ENCODE measurements at regions not wholly inside any gene's neighbourhood (a gene's known extent, or its start where the extent isn't known, plus 50 kb on each side); places are given as distances from the start of the nearest gene placed in this dataset.

GRCh38 chr1:227391211-227391610, 72.9 kb upstream of the CDC42BPA start:
- no peaks in the 10 kb centered on the region for H3K36me3 ChIP-seq (ENCODE audit: control insufficient read depth in 2 of 2, insufficient read depth in 2 of 2, low read length in 1 of 2)
- 91% methylated on average over 4 of the region's 4 CpGs for WGBS
- H3K9me3 ChIP-seq (ENCODE audit: control insufficient read depth in 2 of 2, insufficient read depth in 1 of 2, low read length in 1 of 2): no peaks in the 10 kb centered on the region
- no peak overlapping the region for H3K4me3 ChIP-seq (ENCODE audit: low read length in 2 of 2)
- no peaks in the 10 kb centered on the region for H3K27me3 ChIP-seq (ENCODE audit: control insufficient read depth in 2 of 2, insufficient read depth in 1 of 2, low read length in 1 of 2)
- no peaks in the 10 kb centered on the region for H3K4me1 ChIP-seq (ENCODE audit: control insufficient read depth in 2 of 2, insufficient read depth in 2 of 2, low read length in 2 of 2)
- no peak overlapping the region for H3K27ac ChIP-seq (ENCODE audit: low read depth in 1 of 2, low read length in 1 of 2)
- no peak for DNase-seq (ENCODE audit: low read depth in 6 of 9, low spot score in 9 of 9)

DNA sequence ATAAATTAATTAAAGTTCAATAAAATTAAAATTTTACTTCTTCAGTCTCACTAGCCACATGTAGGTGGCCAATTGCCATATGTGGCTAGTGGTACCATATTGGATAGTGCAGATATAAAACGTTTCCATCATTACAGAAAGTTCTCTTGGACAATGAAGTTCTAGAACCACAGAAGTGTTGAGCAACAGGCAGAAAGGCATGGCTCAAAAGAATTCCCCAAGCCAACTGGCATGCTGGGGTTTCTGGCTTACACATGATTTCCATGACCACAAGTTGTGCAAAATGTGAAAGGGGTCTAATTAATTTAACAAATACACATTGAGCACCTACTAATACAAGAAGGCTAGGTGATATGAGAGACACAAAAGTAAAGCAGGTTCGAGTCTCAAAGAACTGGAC, 72.2 kb upstream of the CDC42BPA start:
- Histone ChIP-seq H3K4me3 (ENCODE audit: low read length in 2 of 2) (no peak overlapping the region), H3K27ac (ENCODE audit: low read depth in 1 of 2, low read length in 1 of 2) (no peak overlapping the region), H3K27me3 (ENCODE audit: control insufficient read depth in 2 of 2, insufficient read depth in 1 of 2, low read length in 1 of 2) (no peaks in the 10 kb centered on the region), H3K36me3 (ENCODE audit: control insufficient read depth in 2 of 2, insufficient read depth in 2 of 2, low read length in 1 of 2) (no peaks in the 10 kb centered on the region), H3K9me3 (ENCODE audit: control insufficient read depth in 2 of 2, insufficient read depth in 1 of 2, low read length in 1 of 2) (no peaks in the 10 kb centered on the region), H3K4me1 (ENCODE audit: control insufficient read depth in 2 of 2, insufficient read depth in 2 of 2, low read length in 2 of 2) (no peaks in the 10 kb centered on the region)
- DNase-seq (ENCODE audit: low read depth in 6 of 9, low spot score in 9 of 9): no peak
- WGBS: 95% methylated on average over 2 of the region's 2 CpGs

GRCh38 chr1:227388214-227389168, 70.2 kb upstream of the CDC42BPA start:
- DNase-seq (ENCODE audit: low read depth in 6 of 9, low spot score in 9 of 9): no peak
- Histone ChIP-seq H3K4me3 (ENCODE audit: low read length in 2 of 2) (no peak overlapping the region), H3K4me1 (ENCODE audit: control insufficient read depth in 2 of 2, insufficient read depth in 2 of 2, low read length in 2 of 2) (no peaks in the 10 kb centered on the region), H3K27me3 (ENCODE audit: control insufficient read depth in 2 of 2, insufficient read depth in 1 of 2, low read length in 1 of 2) (no peaks in the 10 kb centered on the region), H3K36me3 (ENCODE audit: control insufficient read depth in 2 of 2, insufficient read depth in 2 of 2, low read length in 1 of 2) (no peaks in the 10 kb centered on the region), H3K27ac (ENCODE audit: low read depth in 1 of 2, low read length in 1 of 2) (no peak overlapping the region), H3K9me3 (ENCODE audit: control insufficient read depth in 2 of 2, insufficient read depth in 1 of 2, low read length in 1 of 2) (no peaks in the 10 kb centered on the region)
- WGBS: 93% methylated on average over 4 of the region's 4 CpGs

- Histone ChIP-seq H3K27ac (ENCODE audit: low read depth in 1 of 2, low read length in 1 of 2) (no peak overlapping the region), H3K9me3 (ENCODE audit: control insufficient read depth in 2 of 2, insufficient read depth in 1 of 2, low read length in 1 of 2) (no peaks in the 10 kb centered on the region), H3K4me3 (ENCODE audit: low read length in 2 of 2) (no peak overlapping the region), H3K36me3 (ENCODE audit: control insufficient read depth in 2 of 2, insufficient read depth in 2 of 2, low read length in 1 of 2) (no peaks in the 10 kb centered on the region), H3K27me3 (ENCODE audit: control insufficient read depth in 2 of 2, insufficient read depth in 1 of 2, low read length in 1 of 2) (no peaks in the 10 kb centered on the region), H3K4me1 (ENCODE audit: control insufficient read depth in 2 of 2, insufficient read depth in 2 of 2, low read length in 2 of 2) (no peaks in the 10 kb centered on the region)
- WGBS: 97% methylated on average over 6 of the region's 6 CpGs
- no peak for DNase-seq (ENCODE audit: low read depth in 6 of 9, low spot score in 9 of 9)
Observed at GRCh38 chr1:227379555-227379892, 61.2 kb upstream of the CDC42BPA start.

- no peaks in the 10 kb centered on the region for H3K36me3 ChIP-seq (ENCODE audit: control insufficient read depth in 2 of 2, insufficient read depth in 2 of 2, low read length in 1 of 2)
- WGBS: 79% methylated on average over 4 of the region's 4 CpGs
Observed at GRCh38 chr1:227378871-227379554, 60.7 kb upstream of the CDC42BPA start.

DNA sequence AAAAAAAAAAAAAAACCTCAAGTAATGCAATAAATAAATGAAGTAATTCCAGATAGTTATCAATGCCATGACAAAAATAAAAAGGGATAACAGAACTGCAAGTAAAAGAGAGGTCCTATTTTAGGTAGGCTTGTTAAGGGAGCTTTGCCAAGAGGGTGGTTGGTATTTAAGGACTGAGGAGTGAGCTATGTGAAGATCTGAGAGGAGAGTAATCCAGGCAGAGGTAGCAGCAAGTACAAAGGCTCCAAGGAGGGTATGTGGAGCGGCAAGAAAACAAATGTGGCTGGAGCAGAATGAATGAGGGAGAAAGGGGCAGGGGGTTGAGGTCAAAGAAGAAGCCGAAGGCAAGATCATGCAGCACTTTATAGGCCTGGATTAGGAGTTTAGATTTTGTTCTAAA, 59.9 kb upstream of the CDC42BPA start:
- 92% methylated on average over 2 of the region's 2 CpGs for WGBS
- H3K4me3 ChIP-seq (ENCODE audit: low read length in 2 of 2): no peak overlapping the region

More at GRCh38 chr1:227378871-227379554, 60.7 kb upstream of the CDC42BPA start:
- DNase-seq (ENCODE audit: low read depth in 6 of 9, low spot score in 9 of 9): no peak
- H3K4me3 ChIP-seq (ENCODE audit: low read length in 2 of 2): no peak overlapping the region
- no peaks in the 10 kb centered on the region for H3K4me1 ChIP-seq (ENCODE audit: control insufficient read depth in 2 of 2, insufficient read depth in 2 of 2, low read length in 2 of 2)
- no peaks in the 10 kb centered on the region for H3K27me3 ChIP-seq (ENCODE audit: control insufficient read depth in 2 of 2, insufficient read depth in 1 of 2, low read length in 1 of 2)
- H3K27ac ChIP-seq (ENCODE audit: low read depth in 1 of 2, low read length in 1 of 2): no peak overlapping the region
- no peaks in the 10 kb centered on the region for H3K9me3 ChIP-seq (ENCODE audit: control insufficient read depth in 2 of 2, insufficient read depth in 1 of 2, low read length in 1 of 2)

GRCh38 chr1:227374846-227375245, 56.6 kb upstream of the CDC42BPA start:
- WGBS: 88% methylated on average over 1 of the region's 1 CpG
- H3K9me3 ChIP-seq (ENCODE audit: control insufficient read depth in 2 of 2, insufficient read depth in 1 of 2, low read length in 1 of 2): no peaks in the 10 kb centered on the region
- no peak for DNase-seq (ENCODE audit: low read depth in 6 of 9, low spot score in 9 of 9)
- no peak overlapping the region for H3K27ac ChIP-seq (ENCODE audit: low read depth in 1 of 2, low read length in 1 of 2)
- no peaks in the 10 kb centered on the region for H3K27me3 ChIP-seq (ENCODE audit: control insufficient read depth in 2 of 2, insufficient read depth in 1 of 2, low read length in 1 of 2)
- H3K36me3 ChIP-seq (ENCODE audit: control insufficient read depth in 2 of 2, insufficient read depth in 2 of 2, low read length in 1 of 2): no peaks in the 10 kb centered on the region
- H3K4me3 ChIP-seq (ENCODE audit: low read length in 2 of 2): no peak overlapping the region
- H3K4me1 ChIP-seq (ENCODE audit: control insufficient read depth in 2 of 2, insufficient read depth in 2 of 2, low read length in 2 of 2): no peaks in the 10 kb centered on the region

More for the DNA sequence above, 59.9 kb upstream of the CDC42BPA start:
- H3K4me1 ChIP-seq (ENCODE audit: control insufficient read depth in 2 of 2, insufficient read depth in 2 of 2, low read length in 2 of 2): no peaks in the 10 kb centered on the region
- H3K36me3 ChIP-seq (ENCODE audit: control insufficient read depth in 2 of 2, insufficient read depth in 2 of 2, low read length in 1 of 2): no peaks in the 10 kb centered on the region
- H3K27ac ChIP-seq (ENCODE audit: low read depth in 1 of 2, low read length in 1 of 2): no peak overlapping the region
- no peak for DNase-seq (ENCODE audit: low read depth in 6 of 9, low spot score in 9 of 9)
- no peaks in the 10 kb centered on the region for H3K9me3 ChIP-seq (ENCODE audit: control insufficient read depth in 2 of 2, insufficient read depth in 1 of 2, low read length in 1 of 2)
- no peaks in the 10 kb centered on the region for H3K27me3 ChIP-seq (ENCODE audit: control insufficient read depth in 2 of 2, insufficient read depth in 1 of 2, low read length in 1 of 2)

- Histone ChIP-seq H3K27me3 (ENCODE audit: control insufficient read depth in 2 of 2, insufficient read depth in 1 of 2, low read length in 1 of 2) (no peaks in the 10 kb centered on the region), H3K9me3 (ENCODE audit: control insufficient read depth in 2 of 2, insufficient read depth in 1 of 2, low read length in 1 of 2) (no peaks in the 10 kb centered on the region), H3K4me3 (ENCODE audit: low read length in 2 of 2) (no peak overlapping the region), H3K27ac (ENCODE audit: low read depth in 1 of 2, low read length in 1 of 2) (no peak overlapping the region), H3K36me3 (ENCODE audit: control insufficient read depth in 2 of 2, insufficient read depth in 2 of 2, low read length in 1 of 2) (no peaks in the 10 kb centered on the region), H3K4me1 (ENCODE audit: control insufficient read depth in 2 of 2, insufficient read depth in 2 of 2, low read length in 2 of 2) (no peaks in the 10 kb centered on the region)
- DNase-seq (ENCODE audit: low read depth in 6 of 9, low spot score in 9 of 9): no peak
- 96% methylated on average over 1 of the region's 1 CpG for WGBS
Observed at GRCh38 chr1:227372726-227373130, 54.4 kb upstream of the CDC42BPA start.

DNA sequence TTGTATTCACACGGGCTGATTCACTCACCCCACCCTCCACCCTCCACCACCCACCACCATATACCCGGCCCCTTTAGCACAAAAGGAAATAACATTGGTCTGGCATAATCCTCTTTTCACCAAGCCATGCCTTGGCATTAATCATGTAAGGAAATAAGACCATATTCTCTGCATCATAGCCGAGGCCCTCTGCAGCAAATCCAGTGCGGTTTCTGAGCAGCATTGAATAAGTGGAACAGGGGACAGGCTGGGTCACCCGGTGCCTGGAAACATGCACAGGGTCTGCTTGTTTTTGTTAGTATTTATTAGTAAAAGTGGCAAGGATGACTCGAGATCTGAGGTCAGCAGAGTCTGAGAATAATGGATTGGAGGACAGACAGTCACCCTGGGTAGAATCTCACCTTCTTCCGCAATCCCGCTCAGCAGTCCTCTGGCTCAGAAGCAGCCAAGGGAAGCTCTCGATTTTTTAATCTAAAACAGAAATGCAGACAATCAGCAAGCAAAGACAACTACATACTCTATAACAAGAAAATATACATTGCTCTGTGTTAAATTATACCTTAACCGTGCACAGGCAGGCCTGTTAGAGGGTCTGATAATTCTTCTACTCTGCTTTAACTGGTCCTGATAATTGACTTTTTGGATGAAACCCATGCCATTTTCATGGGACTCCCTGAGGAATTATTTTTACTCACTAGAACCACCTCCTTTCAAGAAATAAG, 52.4 kb upstream of the CDC42BPA start:
- H3K36me3 ChIP-seq (ENCODE audit: control insufficient read depth in 2 of 2, insufficient read depth in 2 of 2, low read length in 1 of 2): no peaks in the 10 kb centered on the region
- no peak for DNase-seq (ENCODE audit: low read depth in 6 of 9, low spot score in 9 of 9)
- H3K27ac ChIP-seq (ENCODE audit: low read depth in 1 of 2, low read length in 1 of 2): no peak overlapping the region
- WGBS: 93% methylated on average over 10 of the region's 10 CpGs
- no peaks in the 10 kb centered on the region for H3K9me3 ChIP-seq (ENCODE audit: control insufficient read depth in 2 of 2, insufficient read depth in 1 of 2, low read length in 1 of 2)
- no peak overlapping the region for H3K4me3 ChIP-seq (ENCODE audit: low read length in 2 of 2)
- H3K4me1 ChIP-seq (ENCODE audit: control insufficient read depth in 2 of 2, insufficient read depth in 2 of 2, low read length in 2 of 2): no peaks in the 10 kb centered on the region
- no peaks in the 10 kb centered on the region for H3K27me3 ChIP-seq (ENCODE audit: control insufficient read depth in 2 of 2, insufficient read depth in 1 of 2, low read length in 1 of 2)
